SK-N-MC (cell line): ENCODE measurements at regions not wholly inside any gene's neighbourhood (a gene's known extent, or its start where the extent isn't known, plus 50 kb on each side); places are given as distances from the start of the nearest gene placed in this dataset.

Source experiments
- EZH2 ChIP-seq: fragments of 200-600 bp; sonication (generic); IDR thresholded peaks from one replicate; pipeline ENCODE4 v1.6.1; 2017; ENCODE audit warnings: antibody characterized with exemption
- FOXP2 ChIP-seq: optimal IDR thresholded peaks from 2 replicates; pipeline ENCODE3; 2011; ENCODE audit warnings: mild to moderate bottlenecking, moderate library complexity; ENCODE audit not compliant: insufficient read depth; ENCODE audit errors: extremely low read length, control extremely low read depth
- POLR2AphosphoS5 ChIP-seq: IDR thresholded peaks from 2 replicates; pipeline ENCODE4 v1.6.1; 2012; ENCODE audit warnings: mild to moderate bottlenecking, low read depth, low read length, borderline replicate concordance

GRCh38 chr3:7879572-7879971 is 622.1 kb upstream of the LMCD1 start:
- TF ChIP-seq POLR2AphosphoS5 (no peak), EZH2 (no peak), FOXP2 (no peak)
